HG03103 (cell line): ENCODE measurements at regions not wholly inside any gene's neighbourhood (a gene's known extent, or its start where the extent isn't known, plus 50 kb on each side); places are given as distances from the start of the nearest gene placed in this dataset.
"Not testable (repeated sequence)": the region's sequence is repeated elsewhere in the genome, so short reads cannot be mapped to it uniquely, and the experiment has no call there.

Experiments
- ATAC-seq: cut with Tn5 transposase; IDR thresholded peaks from one replicate; pipeline ENCODE4 v1.9.1; 2021; ENCODE audit warnings: low read depth; ENCODE audit not compliant: unreplicated experiment

DNA sequence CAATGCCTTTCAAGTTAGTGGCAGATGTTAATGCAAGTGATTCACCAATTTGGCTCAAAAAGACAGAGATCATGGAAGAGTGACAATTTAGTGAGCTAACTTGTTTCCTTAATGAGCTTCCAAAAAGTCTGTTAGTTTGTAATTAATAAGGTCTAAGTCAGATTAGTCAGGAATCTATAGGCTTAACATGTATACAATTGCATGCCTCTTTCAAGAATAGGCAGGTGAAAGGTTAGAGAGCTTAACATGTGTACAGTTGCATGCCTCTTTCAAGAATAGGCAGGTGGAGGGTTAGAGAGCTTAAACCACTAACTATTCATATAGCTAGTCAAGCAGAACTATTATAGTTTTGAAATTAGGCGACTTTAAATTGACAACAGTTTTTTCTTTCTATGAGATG, 663.8 kb downstream of the C12orf50 start:
- ATAC-seq = no peak

DNA sequence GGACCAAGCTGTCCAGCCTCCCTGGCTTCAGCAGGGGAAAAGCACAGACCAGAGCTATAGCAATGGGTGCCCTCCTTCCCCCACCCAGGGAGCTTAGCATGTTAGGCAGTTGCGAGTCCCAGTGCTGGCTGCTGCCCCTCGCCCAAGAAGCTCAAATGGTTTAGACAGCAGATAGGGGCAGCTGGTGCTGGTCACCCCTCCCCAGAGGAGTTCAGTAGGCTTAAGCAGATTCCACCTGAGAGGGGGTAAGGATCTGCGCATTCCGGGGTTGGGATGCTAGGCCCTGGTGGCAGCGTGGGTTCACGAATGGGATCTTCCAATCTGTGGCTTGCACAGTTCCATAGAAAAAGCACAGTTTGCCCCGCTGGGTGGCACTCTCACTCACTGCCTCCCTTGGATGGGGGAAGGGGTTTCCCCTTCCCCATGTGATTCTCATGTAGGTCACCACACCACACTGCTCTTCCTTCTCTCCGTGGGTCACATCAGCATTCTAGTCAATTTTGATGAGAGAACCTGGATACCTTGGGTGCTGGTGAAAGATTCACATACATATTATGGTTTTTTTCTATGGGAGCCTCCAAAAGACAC, 665.6 kb downstream of the C12orf50 start:
- ATAC-seq = no peak

DNA sequence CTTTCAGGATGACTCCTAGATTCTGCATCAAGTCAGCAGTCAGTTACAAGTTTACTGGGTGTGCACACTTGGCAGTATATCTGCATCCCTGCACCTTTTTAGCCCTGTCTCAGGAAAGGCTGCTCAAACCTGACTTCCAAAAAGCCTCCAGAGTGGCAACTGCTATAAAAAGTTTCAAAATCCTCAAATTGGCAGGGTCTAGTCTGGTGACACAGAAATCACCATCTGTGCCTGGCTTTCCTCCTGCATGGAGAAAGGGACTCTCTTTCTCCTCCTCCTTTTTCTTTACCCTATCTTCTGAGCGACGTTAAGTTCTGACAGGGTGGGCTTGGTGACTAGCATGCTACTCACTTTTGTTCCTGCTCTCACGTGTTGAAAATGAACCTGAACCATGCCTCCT, 679.5 kb downstream of the C12orf50 start:
- ATAC-seq = no peak

DNA sequence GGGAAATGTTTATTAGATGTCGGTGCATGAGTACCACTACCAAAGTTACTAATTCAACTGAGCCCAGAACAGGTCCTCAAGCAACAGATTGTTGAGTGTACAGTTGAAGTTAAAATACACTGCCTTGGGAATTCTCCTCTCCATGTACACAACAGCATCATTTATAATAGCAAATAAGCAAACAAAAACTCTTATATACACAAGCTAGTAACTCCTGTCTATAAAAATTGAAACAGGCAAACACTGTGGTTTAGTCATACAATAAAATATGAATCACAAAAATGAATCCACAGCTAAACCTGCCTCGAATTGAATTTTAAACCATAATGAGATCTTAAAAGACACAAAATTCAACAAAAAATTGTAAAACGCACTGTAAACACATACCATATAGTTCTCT, 681.1 kb downstream of the C12orf50 start:
- ATAC-seq = no peak

DNA sequence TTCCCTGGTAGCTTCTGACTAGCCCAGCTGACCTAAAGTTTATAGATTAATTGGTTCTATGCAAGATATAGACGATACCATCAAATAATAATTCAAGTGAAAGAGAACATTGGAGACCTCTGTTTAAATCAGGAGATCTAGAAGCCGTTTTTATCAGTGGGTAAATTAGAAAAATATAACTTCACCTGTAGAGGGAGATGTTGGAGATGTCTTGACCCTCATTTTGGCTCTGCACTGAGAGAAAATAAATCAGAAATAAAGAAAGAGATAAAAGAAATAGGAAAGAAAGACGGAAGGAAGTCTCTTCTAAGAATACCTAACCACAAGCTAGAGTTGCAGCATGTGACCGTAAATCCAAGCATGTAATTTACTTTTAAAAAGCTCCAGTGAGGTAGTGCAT, 684.5 kb downstream of the C12orf50 start:
- no peak for ATAC-seq

DNA sequence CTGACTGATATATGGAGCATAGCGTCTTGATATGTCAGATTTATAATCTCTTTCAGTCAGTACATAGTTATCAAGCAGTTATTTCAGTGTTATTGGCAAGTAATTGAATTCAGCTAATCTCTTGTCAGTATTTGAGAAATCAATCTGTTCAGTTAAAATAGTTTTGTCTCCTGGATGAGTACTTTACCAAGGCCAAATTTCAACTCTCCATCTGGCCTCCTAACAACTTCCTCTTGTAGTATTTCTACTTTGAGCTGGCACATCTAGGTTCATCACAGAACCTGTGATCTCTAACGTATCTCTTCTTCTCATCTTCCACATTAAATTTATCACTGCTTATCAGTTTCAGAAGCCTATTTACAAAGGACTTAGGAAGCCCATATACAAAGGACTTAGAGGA, 690.5 kb downstream of the C12orf50 start:
- ATAC-seq = no peak

DNA sequence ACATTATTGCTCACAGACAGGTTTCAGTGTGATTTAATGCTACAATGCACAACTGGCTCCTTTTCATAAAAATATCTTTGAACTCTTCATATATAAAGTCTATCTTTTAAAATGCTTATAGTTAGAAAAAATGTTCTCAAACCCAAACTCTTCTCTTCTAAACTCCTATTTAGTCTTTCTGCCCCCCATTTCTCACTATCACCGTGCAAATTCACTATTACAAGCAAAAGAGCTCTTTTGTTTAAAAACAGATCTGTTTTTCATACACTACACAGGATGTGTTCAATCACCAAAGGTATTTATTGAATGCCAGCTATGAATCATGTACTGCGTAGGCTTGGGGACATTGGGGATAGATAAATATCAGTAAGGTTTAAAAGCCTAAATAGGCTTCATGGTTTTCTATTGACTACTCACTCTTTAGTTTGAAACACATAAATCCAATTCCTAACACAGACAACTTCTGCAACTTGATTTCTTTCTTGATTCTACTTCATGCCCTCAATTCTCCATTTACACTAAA, 692.3 kb downstream of the C12orf50 start:
- ATAC-seq = no peak

DNA sequence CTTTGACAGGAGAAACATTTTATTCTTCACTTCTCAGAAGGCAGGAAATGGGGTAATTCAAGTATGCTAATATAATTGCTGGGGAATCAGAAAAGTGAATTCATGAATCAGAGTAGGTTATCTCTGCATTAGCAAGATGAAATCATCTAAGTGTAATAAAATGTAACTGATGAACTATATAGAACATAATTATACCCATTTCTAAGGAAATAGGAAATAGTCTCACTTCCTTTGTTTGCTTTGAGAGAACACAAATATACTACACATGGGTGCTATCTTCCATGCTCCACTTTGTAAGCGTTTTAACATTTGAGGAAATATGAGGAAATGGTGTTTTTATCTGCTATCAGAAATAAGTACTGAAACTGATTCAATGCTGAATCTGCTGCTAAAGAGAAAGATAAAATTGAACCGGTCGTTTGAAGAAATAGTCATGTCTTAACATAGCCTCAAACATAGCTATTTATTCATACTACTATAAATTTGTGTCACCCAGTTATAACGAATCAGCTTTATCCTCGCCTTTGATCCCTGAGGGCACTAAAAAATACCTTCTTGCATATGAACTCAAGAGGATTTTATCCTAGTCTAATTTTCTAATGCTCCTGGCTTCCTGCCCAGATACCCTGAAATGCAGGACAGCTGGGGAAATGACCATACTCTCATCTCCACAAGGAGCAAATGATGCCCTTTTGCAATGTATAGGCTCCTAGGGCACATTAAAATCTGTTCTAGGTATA, 696.0 kb downstream of the C12orf50 start:
- ATAC-seq = no peak

DNA sequence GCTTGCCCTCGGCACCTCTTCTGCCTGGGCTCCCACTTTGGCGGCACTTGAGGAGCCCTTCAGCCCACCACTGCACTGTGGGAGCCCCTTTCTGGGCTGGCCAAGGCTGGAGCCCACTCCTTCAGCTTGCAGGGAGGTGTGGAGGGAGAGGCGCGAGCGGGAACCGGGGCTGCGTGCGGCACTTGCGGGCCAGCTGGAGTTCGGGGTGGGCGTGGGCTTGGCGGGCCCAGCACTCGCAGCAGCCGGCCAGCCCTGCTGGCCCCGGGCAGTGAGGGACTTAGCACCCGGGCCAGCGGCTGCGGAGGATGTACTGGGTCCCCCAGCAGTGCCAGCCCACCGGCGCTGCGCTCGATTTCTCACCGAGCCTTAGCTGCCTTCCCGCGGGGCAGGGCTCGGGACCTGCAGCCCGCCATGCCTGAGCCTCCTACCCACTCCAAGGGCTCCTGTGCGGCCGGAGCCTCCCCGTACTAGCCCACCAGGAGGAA, 699.1 kb downstream of the C12orf50 start:
- not testable (repeated sequence) for ATAC-seq

DNA sequence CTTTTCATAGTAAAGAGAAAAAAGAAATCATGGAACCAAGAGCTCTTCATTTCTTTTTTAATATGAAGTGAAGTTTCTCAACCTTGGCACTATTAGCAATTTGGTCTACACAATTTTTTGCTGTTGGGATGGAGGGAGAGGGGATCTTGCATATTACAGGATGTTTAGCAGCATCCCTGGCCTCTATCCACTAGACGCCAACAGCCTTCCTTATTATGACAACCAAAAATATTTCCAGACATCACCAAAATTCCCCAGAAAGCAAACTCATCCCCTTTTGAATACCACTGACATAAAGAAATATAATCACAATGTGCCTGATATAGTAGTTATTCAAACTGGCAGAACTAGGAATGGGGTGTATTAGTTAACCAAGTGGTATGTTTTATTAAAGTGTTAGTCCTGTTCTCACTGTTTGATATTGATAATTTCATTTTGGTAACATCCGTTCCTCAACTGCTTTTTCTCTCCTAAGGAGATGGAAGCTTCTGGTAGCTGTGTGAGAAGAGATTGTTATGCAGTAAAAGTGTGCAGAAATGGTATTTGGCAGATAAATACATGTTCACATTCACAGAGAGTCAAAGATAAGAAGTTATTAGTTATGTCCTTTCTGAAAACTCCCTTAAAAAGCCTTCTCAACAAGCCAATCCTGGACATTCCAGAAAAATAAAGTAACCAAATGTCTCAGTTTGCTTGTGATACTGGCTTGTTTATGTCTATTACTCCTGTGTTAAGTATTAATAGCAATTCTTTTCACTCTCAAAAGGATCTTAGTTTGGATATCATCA, 699.9 kb downstream of the C12orf50 start:
- no peak for ATAC-seq

DNA sequence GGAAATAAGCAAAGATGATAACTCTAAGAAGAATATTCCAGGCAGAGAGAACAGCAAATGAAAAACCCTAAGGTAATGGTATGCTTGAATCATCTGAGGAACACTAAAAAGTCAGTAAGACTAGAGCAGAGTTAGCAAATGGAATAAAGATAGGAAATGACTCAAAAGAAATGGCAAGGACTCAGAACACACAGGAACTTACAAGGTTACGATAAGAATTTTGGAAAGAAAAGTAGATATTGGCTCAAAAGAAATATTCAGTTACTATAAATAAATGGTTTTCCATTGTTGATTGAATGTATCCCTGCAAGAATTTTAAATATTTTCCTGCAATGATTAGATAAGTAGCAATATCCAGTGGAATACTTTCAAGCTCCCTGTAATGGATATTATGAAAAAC, 705.8 kb downstream of the C12orf50 start:
- ATAC-seq = no peak

DNA sequence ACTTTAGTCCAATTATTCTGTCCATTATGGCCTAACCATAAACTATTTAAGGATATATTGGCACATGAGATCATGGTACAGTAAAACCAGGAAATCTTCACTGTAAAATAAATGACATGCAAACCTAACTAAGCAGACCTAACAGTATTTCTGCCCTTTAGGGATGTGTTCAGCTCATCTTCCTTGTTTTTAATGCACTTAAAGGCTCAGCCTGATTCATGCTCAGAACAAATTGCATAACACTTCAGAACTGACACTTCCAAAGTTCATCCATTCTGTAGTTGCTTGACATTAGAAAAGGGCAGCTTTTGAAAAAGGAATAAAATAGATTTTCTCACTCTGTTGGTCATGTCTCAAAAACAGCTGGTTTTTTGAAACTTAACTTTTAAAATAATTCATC, 708.5 kb downstream of the C12orf50 start:
- no peak for ATAC-seq

DNA sequence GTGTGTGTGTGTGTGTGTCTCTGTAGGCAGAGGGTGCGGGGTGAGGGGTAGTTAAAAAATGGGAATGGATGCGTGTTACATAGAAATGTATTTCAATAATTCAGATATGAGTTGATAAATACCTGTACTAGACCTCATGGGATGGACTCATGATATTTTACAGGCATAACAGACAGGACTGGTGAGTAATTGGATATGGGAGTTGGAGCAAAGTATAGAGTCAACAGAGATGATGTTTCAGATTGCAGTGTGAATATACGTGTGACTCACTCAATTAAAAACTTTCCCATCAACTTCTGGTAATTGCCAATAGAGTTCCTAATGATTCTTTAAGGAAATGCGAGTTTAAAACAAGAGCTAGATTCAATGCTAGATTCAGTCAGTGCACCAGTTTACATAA, 711.9 kb downstream of the C12orf50 start:
- no peak for ATAC-seq

DNA sequence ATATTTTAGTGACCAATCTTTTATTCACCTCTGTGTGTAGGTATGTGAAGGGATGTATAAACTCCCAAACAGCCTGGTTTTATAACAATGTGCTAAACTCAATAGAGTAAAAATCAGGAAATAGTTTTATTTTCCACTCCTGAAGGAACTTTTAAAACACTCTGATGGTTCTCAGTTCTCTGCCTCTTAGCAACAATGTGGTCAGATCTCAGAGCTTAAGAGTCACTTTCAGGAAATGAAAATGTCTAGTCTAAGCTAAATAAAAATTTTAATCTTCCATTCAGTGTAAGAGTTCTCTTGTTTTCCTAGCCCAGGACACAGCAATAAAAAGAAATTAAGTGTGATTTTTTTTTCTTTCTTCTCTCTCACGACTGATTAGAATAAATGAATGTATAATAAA, 718.0 kb downstream of the C12orf50 start:
- peak; percentile 69 for ATAC-seq

DNA sequence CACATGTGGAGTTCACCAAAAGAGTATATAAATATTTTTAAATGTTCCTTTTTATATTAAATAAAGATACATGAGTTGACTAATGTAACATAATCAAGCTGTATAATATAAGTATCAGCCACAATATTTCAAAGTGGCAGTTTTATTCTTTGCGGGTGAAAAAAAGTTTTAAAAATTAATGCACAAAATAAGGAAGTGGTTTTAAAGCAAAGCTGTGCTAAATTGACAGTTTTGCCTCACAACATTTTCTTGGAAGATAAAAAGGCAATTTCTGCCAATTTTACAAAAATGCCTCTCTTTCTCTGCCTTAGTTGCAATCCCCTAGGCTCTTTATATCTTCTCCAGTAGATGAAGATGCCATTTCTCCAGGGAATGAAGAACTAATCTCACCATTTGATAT, 719.1 kb downstream of the C12orf50 start:
- ATAC-seq = no peak

DNA sequence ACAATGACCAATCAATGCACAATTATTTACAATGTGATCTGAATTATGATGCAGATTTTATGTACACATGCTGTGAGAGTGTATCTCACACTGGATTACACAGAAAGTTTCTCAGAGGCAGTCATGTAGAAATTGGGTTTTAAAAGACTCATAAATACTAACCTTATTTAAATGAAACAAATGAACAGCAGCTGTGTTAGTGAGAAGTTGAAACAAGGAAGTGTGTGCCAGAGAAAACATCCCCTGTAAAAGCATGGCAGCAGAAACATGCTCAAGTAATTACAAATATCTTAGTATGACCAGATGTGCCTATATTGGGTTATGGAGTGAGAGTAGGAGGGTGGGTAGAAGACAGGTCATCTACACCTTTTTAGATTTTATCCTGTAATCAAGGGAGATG, 723.7 kb downstream of the C12orf50 start:
- ATAC-seq = no peak

DNA sequence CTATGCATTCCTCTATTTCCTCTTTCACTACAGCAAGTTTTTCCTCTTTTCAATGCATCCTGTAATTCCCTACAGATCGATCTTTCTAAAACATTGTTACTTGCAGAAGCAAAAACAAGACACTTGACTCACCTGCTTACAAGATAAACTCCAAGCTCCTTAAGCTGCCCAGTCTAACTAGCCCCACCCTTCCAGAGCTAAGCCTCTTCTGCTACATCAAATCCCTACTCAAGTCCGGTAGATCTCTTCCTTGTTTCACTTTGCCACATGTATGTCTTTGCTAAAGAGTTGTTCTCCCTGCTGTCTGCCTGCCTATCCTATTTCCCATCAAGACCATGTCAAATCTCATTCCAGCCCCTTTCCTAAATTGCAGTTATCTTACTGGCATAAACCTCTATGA, 724.8 kb downstream of the C12orf50 start:
- ATAC-seq = no peak

DNA sequence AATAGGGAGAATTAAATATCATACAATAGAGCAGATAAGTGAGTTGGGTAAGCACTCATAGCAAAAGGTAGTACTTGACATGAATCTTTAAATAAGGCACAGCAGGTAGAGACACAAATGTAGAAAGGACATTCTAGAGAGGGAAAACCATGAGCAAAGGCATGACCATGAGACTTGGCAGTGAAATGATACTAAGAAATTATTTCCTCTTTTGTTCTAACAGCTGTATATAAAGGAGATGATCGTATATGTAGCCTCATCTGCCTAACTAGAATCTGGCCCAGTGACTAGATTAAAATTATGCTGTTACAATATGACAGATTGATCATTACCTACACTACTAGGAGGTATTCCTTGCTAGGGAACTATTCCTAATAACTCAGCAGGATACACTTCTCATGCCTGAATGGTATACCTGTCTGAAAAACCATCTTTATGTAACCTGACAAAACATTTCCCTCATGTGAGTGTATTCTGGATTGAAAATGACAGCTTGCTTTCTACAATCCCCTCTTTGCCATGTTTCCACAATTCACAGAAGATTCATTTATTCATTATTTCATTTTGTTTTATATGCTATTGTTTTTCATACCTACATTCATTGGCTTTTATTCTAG, 725.7 kb downstream of the C12orf50 start:
- no peak for ATAC-seq

DNA sequence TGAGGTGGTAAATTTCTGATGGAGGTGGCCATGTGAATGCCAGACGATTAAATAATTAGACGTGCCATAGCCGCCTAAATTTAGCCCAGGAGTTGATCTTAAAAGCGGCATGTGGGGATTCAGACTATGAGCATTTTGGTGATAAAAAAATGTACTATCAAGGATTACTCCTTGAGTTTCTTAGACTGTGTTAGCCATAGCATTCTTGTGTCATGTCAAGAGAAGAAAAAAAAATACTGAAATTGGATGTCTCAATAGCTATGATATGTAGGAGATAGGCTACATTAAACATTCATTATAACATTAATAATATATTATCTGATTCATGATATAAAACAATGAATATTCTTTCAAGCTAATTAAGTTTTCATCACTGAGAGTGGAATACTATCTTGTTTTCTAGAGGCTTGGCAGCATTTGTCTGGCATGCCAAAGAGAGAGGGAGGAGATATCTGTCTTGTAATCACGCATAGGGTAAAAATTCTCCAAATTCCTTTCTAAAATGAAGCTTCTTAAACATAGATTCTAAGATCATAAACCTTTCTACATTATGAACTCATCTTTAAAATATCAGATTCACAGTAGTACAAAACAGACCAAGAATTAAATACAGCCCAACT, 727.0 kb downstream of the C12orf50 start:
- no peak for ATAC-seq

DNA sequence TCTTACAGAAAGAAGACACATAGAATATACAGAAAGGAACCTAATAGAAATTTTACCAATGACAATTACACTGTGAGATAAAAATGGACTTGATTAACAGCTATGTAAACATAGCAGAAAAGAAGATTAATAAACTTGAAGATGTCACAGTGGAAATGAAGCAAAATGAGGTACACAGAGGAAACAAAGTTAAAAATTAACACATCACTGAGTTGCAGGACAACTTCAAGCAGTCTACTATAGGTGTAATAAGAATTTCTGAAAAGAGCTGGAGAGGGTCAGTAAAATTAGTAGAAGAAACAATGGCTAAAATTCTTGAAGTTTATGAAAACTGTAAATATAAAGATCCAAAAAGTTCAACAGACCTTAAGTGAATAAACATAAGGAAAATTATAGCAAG, 738.7 kb downstream of the C12orf50 start:
- ATAC-seq = no peak

DNA sequence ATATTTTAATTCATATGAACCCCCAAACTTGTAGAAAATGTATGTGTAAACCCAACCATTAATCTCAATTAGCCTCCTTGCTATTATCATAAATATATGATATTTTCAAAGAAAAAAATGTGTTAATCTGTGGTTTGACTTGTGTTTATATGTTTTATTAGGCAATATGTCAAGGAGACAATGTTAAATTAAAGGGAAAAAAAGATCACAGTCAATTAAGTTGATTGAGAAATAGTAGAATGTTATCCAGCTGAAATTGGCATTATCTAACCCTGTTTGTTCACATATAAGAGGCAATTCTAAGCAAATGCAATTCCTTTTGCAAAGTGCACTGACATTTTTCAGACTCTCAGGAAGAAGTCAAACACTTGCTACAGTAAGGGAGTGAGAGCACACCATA, 745.3 kb downstream of the C12orf50 start:
- no peak for ATAC-seq
